ENCODE measurements at regions not wholly inside any gene's neighbourhood (a gene's known extent, or its start where the extent isn't known, plus 50 kb on each side); places are given as distances from the start of the nearest gene placed in this dataset.
A peak's percentile ranks its signal among the peaks of the same experiment; 100 is the strongest.

DNA sequence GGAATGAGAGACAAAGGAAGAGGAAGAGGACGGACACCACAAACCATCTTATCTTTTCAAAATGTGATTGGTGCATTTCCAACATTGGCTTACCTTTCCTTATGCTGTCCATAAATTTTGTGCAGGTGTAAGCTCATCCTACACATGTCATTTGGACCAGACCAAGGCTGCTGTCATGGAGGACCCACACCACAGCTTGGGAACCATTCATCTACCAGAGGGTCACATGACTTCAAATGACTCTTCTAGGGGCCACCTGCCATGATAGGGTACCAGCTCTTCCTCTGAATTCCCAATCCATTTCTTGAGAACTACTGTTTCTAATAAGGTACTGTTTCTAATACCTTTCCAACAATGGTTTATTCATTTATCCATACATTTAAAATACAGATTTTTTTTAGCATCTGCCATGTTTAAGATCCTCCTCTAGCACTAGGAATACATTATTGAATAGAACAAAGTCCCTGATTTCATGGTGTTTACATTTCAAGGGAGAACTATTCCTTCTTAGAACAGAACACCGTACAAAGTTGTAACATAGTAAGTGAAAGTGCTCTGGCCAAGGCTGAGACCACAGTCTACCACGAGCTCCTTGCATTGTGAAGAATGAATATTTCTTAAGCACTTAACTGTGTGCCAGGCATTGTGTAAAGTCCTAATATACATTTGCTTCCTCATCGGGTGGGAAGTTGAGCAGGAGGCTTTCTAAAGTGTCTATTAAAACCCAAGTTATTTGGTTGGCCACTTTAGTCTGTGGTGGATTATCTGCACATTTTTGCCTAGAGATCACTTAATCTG is 246.1 kb upstream of the FN1 start:
- no peak for DNase-seq

DNA sequence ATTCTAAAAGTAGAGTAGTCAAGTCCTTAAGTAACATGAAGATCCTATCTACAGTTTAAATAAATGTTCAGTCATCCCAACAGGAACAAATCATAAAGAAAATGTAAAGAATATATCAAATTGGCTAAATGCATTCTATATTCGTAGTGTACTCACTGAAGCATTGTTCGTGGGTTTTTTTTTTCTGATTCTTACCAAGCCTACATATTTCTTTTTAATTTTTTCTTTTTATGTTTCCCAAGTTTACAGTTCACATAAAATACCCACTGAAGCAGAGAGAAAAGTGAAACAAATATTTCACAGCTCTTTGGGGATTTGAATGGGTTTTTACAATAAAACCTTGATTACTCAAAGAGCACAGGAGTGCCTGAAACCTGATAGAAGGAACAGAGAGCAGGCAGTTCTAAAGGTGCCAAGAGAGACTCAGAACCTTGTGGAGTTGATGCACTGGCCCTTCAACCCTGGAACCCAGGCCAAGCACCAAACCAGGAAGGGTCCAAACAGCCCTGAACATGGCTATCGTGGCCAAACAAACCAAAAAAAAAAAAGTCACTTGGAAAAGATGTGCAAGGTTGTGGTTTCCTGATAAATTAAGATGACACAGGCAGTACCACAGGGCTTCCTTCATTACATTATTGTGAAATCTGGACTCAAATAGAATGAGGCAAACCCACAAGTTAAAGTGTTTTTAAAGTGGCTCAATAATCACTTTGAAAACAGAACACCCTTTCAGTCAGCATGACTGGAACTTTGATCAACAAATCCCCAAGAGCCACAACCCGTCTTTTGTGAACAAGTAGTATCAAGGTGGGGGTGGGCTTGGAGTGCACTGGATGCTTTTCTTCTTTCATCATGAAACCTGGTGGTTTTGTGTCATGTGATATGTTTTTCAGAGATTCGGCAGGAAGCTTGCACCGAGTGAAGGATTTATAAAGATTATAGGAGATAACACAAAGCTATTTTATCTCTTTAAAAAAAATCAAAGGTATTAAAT is 245.0 kb upstream of the FN1 start:
- peak; percentile 14 to 18 for DNase-seq

DNA sequence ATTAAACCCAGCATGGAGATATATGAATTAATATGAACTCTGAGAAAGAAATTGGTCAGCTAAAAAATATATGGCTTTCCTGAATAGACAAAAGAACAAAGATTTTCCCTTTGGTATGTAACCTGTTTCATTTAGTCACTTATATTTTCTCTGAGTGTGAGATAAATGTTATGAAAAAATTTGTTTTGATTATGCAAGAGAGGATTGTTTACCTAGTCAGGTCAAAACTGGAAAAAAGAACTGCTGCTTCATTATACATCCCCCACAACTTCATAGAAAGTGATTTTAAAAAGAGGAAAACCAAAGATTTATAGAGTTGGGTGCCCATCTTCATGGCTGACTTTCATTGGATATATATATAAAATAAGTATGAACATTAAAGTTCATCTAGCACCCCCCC is 242.2 kb upstream of the FN1 start:
- no peak for DNase-seq

DNA sequence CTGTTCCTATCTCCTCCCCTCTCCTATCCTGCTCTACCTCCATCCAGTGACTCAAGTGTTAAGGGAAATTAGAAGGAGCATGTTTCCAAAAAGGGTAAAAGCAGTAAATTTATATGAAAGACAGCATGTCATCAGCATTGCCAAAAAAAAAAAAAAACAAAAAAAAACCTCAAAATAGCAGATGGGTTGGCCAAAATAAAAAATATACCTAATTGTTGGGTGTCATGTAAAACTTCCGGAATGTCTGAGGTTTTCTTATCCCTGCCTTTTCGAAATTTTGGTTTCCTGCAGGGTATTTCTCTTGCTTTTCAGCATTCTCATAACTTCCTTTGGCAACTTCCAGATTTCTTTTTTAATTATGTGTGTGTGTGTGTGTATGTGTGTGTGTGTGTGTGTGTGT is 241.6 kb upstream of the FN1 start:
- no peak for DNase-seq

DNA sequence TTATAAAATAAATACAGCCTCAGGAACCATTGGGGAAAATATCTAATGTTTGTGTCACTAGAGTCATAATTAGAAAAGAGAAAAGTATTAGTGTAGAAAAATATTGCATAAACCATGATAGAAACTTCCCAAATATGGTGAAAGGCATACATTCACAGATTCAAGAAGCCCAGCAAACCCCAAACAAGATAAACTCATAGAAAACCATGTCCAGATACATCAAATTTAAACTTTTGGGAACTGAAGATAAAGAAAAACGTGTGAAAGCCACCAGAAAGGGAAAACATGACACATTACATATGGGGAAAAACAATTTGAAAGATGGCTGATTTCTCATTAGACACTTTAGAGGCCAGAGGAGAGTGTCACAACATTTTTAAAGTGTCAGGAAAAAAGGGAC is 236.5 kb upstream of the FN1 start:
- no peak for DNase-seq

DNA sequence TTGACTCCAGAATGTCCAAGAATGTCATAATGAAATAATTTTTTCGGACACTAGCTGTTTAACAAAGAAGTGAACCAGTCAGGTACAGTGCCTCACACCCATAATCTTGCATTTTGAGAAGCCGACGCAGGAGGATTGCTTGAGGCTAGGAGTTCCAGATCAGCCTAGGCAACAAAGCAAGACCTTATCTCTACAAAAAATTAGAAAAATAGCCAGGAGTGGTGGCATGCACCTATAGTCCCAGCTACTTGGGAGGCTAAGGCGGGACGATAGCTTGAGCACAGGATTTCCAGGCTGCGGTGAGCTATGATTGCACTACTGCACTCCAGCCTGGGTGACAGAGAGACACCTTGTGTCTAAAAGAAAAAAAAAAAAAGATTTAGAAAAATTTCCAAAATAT is 235.8 kb upstream of the FN1 start:
- no peak for DNase-seq

DNA sequence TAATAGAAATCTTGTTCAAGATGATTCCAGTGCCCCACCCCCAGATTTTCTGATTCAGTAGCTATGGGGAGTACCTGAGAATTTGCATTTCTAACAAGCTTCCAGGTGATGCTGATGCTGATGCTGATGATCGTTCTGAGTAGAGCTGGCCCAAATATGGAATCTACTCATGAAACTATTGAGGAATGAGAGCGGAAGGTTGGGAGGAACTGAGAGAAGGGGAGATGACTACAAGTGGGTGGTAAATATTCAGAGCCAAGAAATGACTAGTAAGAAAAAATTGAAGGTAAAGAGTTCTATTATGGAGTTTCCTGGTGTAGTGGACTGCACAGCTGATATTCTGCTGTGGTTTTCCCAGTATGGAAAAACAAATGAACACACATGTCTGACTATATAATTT is 235.4 kb upstream of the FN1 start:
- no peak for DNase-seq

DNA sequence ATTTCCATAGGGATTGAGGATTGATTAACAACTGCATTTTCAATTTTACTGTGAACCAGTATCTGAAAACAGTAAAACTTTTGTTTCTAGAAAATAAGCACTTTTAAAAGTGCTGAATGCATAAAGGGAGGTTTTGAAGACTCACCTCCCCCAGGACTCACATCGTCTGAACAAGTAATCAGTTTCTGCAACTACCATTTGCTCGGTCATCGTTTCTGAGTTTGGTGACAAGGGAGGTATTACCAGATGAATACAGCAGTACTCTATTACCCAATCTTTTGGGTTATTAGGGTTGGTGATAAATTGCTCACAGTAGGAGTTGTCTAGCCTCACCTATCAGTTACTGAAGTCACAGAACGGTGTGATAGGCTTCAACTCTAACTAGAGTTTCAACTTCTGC is 234.5 kb upstream of the FN1 start:
- no peak for DNase-seq

DNA sequence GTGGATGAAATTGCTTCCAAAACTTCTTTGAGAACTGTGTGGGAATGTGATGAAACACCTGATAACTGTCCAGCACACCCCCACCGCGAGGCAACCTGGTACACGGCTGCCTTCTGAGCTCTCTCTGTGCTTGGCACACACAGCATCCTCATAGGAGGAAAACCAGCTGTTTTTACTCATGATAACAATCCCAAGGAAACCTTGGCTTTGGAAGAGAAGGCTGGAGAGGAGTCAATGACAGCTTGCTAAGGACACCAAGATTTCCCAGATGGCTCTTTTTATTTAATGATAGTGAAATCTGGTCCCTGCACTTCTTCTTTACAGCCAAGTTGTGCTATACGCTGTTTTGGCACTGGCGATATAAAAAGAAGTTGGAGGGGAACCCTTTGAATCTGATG is 232.5 kb upstream of the FN1 start:
- DNase-seq, result no peak

DNA sequence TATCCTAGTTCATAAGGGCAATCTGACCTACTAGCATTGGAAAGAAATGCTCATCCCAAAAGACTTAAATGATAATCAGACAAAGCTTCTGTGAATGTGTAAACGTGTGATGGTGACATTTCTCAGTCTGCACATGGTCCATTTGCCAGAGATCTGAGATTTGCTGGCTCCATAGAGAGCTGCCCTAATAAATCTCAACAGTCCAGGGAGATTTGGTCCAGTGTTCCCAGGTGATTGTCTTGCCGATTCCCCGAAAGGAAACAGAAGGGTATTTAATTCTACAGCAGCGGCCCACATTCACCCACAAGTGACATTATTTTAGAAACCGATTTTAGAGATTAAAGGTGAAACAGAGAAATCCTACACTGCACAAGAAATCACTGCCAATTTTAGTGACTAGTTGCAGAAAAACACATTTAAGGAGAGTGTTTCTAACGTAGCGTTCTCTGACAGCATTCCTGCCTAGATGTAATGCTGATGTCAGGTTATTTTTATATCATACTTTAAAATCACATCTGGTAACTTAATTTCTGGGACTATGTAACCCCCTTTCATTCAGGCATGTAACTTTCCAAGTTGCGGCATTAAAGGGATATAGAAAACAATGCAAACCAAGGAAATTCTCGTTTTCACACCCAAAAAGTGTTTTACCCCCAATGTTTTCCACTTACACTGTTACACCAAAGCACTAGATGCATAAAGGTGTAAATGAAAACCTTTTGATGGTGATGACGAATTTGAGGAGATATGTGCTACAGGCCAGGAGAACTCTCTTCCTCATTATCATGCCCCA is 231.9 kb upstream of the FN1 start:
- DNase-seq, result no peak

DNA sequence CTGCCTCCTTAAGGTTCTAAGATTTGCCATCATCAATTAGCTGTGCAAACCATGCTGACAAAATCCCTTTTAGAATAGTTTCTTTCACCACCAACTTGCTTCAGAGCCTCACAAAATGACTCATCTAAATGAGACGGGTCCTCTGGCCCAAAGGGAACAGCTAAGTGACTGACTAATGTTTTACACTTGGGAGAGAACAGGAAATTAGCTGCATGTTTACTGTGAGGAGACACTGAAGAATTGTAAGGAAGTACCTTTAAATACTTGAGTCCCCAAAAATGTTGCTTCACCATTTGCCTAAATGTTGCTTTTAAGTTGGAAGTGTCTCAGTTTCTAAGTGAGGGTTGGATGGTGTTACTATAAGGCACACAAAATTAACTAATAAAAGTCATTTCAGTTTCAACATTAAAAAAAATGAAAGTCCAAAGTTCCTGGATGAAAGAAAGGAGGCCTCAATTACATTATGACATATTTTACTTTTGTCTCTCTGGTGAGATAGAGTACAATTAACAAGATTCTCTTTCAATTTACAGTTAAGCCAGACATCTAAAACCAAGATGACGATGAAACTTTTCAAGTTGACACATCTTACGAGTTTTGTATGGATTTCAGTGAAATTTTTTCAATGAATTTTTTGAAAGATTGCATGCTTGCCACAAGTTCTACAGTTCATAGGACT is 229.1 kb upstream of the FN1 start:
- no peak for DNase-seq

DNA sequence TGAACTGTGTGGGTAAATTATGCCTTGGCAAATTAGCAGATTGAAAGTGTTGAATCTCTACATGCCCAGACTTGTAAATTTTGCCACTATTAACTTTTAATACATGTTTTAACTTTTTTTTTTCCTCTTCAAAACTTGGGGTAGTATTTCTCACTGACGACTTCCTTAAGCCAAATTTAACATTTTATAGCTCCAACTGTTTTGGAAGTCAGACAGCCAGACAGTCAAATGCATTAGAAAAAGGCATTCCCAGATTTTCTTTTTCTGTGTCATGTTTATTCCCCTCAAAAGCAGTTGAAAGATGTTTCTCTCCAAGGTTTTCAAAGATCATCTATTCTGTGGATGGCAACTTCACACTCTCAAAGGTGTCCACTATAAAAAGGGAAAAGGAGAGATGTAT is 226.8 kb upstream of the FN1 start:
- no peak for DNase-seq

DNA sequence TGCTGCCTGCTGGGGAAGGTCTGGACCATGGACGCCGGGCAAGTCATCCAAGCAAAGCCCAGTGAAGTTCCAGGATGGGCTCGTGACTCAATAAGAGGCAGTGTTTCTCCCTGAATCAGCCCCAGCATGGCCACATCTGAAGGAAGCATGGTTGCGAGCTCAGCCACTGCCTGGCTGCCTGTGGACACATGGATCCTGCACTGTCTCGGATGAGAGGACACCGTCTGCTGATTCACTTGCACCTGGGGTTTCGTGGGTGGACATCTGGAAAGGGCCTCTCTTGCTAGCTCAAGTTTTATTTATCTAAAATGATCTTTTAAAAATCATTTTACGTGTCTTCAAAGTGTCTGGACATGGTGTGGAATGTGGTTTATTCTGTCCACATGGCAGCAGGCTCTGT is 224.8 kb upstream of the FN1 start:
- no peak for DNase-seq

DNA sequence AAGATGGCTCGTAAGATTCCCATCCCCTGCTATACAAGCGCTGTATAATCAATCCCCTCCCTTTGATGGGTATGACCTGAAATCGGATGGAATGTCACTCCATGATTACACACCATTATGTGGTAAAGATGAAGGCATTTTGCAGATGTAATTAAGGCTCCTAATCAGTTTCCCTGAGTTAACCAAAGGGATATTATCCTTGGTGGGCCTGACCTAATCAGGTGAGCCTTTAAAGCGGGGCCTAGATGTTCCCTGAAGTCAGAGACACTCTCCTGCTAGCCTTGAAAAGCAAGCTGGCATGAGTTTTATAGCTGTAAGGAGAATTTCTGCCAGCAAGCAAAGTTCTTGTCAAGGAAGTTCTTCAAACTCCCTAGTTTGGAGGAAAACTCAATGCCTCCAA is 223.8 kb upstream of the FN1 start:
- DNase-seq, result no peak

DNA sequence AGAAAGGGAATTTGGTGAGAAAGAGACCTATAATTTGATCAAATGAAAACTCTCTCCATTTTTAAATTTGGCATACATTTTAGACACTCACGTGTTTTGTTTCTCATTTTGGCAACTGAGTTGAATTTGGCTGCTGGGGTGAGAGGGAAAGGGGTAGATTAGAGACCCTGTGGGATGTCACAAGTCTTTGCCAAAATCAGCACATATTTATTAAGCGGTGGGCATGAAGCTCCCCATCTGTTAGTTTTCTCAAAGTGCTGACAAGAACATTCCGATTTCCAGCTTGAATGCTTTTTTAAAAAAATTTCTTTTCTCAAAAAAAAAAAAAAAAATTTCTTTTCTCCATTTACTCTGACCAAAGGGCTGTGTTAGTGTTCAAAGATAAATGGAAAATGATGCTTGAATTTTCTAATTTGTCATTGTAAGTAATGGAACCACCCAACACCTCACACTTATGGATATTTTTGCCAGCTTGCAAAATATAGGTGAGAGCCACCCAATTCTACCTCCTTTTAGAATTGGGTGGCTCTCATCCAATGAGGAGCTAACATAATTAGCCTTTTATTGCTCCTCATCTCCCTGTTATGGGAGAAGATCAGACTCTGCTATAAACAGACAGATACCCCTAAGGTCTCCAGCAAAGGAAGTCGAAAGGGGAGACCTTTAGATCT is 222.9 kb upstream of the FN1 start:
- no peak for DNase-seq

DNA sequence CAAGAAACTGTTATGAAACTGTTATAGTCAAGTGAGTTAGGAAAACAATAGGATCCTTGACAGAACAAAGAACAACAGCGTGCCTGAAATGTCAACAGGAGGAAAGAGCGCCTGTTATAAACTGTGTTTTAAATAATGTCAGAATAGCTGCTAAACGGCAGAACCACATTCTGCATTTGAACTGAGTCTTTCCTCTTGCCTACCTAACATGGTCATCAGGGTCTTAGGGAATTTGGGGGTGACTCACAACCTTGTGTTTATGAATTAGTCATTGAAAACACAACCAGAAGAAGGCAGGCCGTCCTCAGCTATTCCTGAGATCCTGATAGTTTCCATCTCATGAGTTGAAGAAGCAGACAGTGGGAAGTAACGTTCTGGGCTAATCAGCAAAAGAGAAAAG is 222.0 kb upstream of the FN1 start:
- no peak for DNase-seq

DNA sequence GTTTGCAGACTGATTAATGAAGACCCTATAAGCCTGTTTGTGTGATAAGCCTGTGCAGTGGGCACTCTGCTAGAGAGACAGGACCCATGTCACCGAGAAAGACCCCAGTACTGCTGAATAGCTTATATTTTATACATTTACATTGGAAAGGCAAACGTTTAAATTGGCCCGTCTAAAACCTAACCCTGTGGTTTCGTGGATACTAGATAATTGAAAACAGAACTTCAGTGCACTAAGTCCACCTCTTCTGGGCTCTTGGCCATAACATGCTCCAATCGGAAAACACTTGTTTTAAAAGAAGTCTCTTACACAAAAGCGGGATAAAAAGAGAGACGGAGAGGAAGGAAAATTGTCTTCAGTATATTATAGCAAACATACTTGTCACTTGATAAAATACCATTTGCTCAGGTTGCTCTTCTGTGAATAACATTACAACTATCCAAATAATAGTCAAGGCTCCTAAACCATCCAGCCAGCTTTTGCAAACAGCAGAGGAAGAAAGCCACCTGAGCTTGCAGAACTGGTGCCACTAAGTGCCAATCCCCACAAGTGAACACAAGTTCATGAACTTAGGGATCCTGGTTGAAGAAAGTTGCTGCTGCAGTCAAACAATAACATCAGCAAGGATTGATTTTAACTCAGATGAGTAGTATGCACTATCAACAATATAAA is 218.4 kb upstream of the FN1 start:
- no peak for DNase-seq

DNA sequence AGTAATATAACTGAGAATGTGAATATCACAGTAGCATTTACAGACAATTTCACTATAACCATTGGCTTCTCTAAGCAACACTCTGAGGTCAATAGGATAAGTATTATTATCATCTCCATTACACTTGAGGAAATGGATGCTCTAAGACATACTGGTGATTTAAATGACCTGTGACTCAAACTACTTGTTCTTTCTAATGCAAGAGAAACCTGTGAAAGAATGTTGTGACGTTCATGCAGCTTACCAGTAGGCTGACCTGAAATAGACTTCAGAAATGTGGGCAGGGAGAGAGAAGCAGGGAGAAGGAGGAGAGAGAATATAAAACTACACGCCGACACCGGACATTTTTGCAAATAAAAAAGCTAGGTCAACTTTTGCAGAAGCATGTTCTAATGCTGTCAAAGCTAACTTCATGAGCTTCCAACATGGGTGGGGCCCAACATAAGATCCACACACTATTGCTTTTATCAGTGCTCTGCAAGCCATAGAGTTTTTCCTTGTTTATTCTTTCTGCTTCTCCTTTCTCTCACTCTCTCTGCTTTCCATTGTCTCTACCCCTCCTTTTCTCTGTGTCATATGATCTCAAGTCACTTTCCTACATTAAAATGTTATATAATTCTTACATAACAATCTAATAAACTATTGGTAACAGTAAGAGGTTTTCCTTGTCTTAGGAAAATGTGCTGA is 217.6 kb upstream of the FN1 start:
- no peak for DNase-seq

DNA sequence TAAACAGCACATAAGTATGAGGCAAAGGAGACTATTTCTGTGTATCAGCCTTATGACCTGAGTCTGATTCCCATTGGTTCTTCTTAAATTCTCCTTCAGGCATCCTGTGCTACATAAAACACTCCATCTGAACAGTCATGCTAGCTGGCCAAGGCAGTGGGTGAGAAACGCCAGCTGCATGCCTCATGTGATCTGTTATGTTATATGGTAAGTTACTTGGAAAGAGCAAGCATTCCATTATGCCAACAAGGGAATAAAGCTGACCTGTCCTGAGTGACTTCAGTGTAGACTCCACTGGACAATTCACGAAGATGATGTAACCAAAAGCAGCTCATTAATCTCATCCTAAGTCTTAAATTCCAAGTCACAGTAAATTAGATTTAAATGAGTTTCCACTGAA is 216.5 kb upstream of the FN1 start:
- DNase-seq, result no peak

DNA sequence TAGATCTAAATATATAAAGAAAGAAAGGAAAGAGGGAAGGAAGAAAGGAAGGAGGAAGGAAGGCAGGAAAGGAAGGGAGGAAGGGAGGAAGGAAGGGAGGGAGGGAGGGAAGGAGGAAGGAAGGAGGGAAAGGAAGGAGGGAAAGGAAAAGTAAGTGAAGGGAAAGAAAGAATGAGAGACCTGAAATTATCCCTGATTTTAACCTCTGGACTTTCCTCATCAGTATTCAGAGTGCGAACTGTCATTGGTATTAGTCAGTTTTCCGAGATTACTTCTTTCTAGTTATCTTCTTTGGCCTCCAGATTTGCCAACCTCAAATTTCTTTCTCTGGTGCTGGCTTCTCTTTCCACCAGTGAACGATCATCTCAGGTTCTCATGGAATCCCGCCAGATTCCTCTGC is 215.5 kb upstream of the FN1 start:
- no peak for DNase-seq
